Adrenal gland (tissue), 5 donors: ENCODE measurements at regions not wholly inside any gene's neighbourhood (a gene's known extent, or its start where the extent isn't known, plus 50 kb on each side); places are given as distances from the start of the nearest gene placed in this dataset.

Experiments used
- POLR2A ChIP-seq, 2 donors: fragments of 450-650 bp; IDR thresholded peaks; one replicate each; pipeline ENCODE4 v1.6.1; 2017; ENCODE audit warnings: antibody characterized with exemption in 2 of 2, mild to moderate bottlenecking in 2 of 2, moderate library complexity in 1 of 2
- TF ChIP-seq, protein P1 (sequence below), 6 experiments: fragments of 450-650 bp in 4 of 6; fragments of 200-600 bp in 2 of 6; sonication (generic) in 1 of 6; IDR thresholded peaks; 1 replicate in 5 of 6; 2 replicates in 1 of 6; pipeline versions ENCODE4 v1.5.1 to v1.8.0; 2016 to 2021; ENCODE audit warnings: antibody characterized with exemption in 6 of 6, mild to moderate bottlenecking in 2 of 6, moderate library complexity in 1 of 6
- donor health status: DM: no; HTN: no; CAD: no.

DNA sequence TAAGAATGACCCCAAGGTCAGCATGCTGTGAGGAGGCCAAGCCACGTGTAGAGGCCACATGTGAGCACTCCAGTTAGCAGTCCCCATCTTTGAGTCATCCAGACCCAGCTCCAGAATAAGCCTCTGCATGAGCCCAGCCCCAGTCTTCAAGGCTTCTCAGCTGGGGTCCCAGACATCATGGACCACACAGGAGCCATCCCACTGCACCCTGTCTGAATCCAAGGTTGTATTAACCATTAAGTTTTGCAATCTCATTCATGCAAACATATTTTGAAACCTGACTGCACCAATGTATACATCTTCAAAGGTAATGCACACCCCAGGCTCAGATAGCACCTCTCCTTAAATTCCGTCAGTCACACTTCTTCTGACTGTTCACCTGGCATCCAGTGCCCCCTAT, 249.1 kb upstream of the CHRNA7 start:
- TF ChIP-seq, protein P1, sequence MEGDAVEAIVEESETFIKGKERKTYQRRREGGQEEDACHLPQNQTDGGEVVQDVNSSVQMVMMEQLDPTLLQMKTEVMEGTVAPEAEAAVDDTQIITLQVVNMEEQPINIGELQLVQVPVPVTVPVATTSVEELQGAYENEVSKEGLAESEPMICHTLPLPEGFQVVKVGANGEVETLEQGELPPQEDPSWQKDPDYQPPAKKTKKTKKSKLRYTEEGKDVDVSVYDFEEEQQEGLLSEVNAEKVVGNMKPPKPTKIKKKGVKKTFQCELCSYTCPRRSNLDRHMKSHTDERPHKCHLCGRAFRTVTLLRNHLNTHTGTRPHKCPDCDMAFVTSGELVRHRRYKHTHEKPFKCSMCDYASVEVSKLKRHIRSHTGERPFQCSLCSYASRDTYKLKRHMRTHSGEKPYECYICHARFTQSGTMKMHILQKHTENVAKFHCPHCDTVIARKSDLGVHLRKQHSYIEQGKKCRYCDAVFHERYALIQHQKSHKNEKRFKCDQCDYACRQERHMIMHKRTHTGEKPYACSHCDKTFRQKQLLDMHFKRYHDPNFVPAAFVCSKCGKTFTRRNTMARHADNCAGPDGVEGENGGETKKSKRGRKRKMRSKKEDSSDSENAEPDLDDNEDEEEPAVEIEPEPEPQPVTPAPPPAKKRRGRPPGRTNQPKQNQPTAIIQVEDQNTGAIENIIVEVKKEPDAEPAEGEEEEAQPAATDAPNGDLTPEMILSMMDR (IDR thresholded peaks at IDR 0.05), result no peak
- TF ChIP-seq POLR2A (IDR thresholded peaks at IDR 0.05), result no peak
